ENCODE measurements at regions not wholly inside any gene's neighbourhood (a gene's known extent, or its start where the extent isn't known, plus 50 kb on each side); places are given as distances from the start of the nearest gene placed in this dataset.

- no peaks in the 10 kb centered on the region for H3K9me3 ChIP-seq
- no peak overlapping the region for H3K4me3 ChIP-seq
- H3K27ac ChIP-seq, result no peak overlapping the region
- intact Hi-C loops (cut with DNase I), result no loop called here
- ATAC-seq (no peak), DNase-seq (no peak)
- no peaks in the 10 kb centered on the region for H3K27me3 ChIP-seq (ENCODE audit: insufficient read depth in 3 of 3, low read length in 2 of 3)
- H3K36me3 ChIP-seq (ENCODE audit: insufficient read depth in 1 of 2, low read depth in 1 of 2), result no peaks in the 10 kb centered on the region
- no peaks in the 10 kb centered on the region for H3K4me1 ChIP-seq
- TF ChIP-seq CTCF (IDR thresholded peaks at IDR 0.05), result no peak
- WGBS, 3 donors, result 78 to 92% (median 90%) methylated on average over 7 of the region's 7 CpGs
Observed at GRCh38 chr3:153078826-153079225, 83.2 kb upstream of the RAP2B start.

- Histone ChIP-seq H3K27ac (no peak overlapping the region), H3K4me1 (no peaks in the 10 kb centered on the region), H3K27me3 (ENCODE audit: insufficient read depth in 3 of 3, low read length in 2 of 3) (no peaks in the 10 kb centered on the region), H3K36me3 (ENCODE audit: insufficient read depth in 1 of 2, low read depth in 1 of 2) (no peaks in the 10 kb centered on the region), H3K4me3 (no peak overlapping the region), H3K9me3 (no peaks in the 10 kb centered on the region)
- no peak for DNase-seq
- ATAC-seq, result no peak
- TF ChIP-seq CTCF (IDR thresholded peaks at IDR 0.05), result no peak
- intact Hi-C loops (cut with DNase I), result no loop called here
Observed at GRCh38 chr3:153079386-153079785, 82.6 kb upstream of the RAP2B start.

- TF ChIP-seq CTCF (IDR thresholded peaks at IDR 0.05), result no peak
- Histone ChIP-seq H3K27me3 (ENCODE audit: insufficient read depth in 3 of 3, low read length in 2 of 3) (no peaks in the 10 kb centered on the region), H3K27ac (no peak overlapping the region), H3K9me3 (no peaks in the 10 kb centered on the region), H3K36me3 (ENCODE audit: insufficient read depth in 1 of 2, low read depth in 1 of 2) (no peaks in the 10 kb centered on the region), H3K4me1 (no peaks in the 10 kb centered on the region), H3K4me3 (no peak overlapping the region)
- ATAC-seq (no peak), DNase-seq (no peak)
- 88 to 94% (median 90%) methylated on average over 3 of the region's 3 CpGs for WGBS, 3 donors
- intact Hi-C loops (cut with DNase I), result no loop called here
Observed at GRCh38 chr3:153080778-153081240, 81.2 kb upstream of the RAP2B start.

- intact Hi-C loops (cut with DNase I), result no loop called here
- Histone ChIP-seq H3K27me3 (ENCODE audit: insufficient read depth in 3 of 3, low read length in 2 of 3) (no peaks in the 10 kb centered on the region), H3K4me1 (no peaks in the 10 kb centered on the region), H3K4me3 (no peak overlapping the region), H3K9me3 (no peaks in the 10 kb centered on the region), H3K36me3 (ENCODE audit: insufficient read depth in 1 of 2, low read depth in 1 of 2) (no peaks in the 10 kb centered on the region), H3K27ac (no peak overlapping the region)
- TF ChIP-seq CTCF (IDR thresholded peaks at IDR 0.05), result no peak
- DNase-seq (no peak), ATAC-seq (no peak)
- 78 to 88% (median 83%) methylated on average over 3 of the region's 3 CpGs for WGBS, 3 donors
Observed at GRCh38 chr3:153084431-153084830, 77.6 kb upstream of the RAP2B start.

Measured in psoas muscle (tissue), 7 donors.